ENCODE measurements at regions not wholly inside any gene's neighbourhood (a gene's known extent, or its start where the extent isn't known, plus 50 kb on each side); places are given as distances from the start of the nearest gene placed in this dataset.

DNA sequence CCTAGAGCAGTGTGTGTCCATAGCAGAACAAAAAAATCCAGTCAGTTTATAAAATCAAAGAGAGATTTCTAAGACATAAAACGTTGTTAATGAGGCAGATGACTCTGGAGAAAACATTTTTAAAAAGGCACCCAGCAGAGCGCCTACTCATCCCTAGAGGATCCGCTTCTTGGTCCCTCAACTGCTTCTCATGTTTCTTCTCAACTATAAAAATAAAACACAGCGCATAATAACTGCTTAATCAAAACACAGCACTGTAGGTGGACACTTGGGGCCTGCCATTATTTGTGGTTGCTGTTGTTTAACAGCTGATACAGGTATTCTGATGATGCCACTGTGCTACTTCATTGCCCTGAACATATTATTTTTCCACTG is 347.9 kb downstream of the FGF9 start (continued):
- TF ChIP-seq TCF7L2 (IDR thresholded peaks at IDR 0.05; ENCODE audit: borderline replicate concordance, extremely low read depth, insufficient read depth, insufficient read length) (no peak), SRF (IDR thresholded peaks at IDR 0.05; ENCODE audit: low read depth) (no peak), SP1 (IDR thresholded peaks at IDR 0.05; ENCODE audit: low read depth) (no peak), SIN3A (IDR thresholded peaks at IDR 0.05; ENCODE audit: low read depth) (no peak), RAD21 (IDR thresholded peaks at IDR 0.05; ENCODE audit: low read depth) (no peak), ELF1 (IDR thresholded peaks at IDR 0.05; ENCODE audit: borderline replicate concordance, low read depth) (no peak)
- TF ChIP-seq, protein P1, sequence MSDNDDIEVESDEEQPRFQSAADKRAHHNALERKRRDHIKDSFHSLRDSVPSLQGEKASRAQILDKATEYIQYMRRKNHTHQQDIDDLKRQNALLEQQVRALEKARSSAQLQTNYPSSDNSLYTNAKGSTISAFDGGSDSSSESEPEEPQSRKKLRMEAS (IDR thresholded peaks at IDR 0.05): no peak
- TF ChIP-seq, protein P2, sequence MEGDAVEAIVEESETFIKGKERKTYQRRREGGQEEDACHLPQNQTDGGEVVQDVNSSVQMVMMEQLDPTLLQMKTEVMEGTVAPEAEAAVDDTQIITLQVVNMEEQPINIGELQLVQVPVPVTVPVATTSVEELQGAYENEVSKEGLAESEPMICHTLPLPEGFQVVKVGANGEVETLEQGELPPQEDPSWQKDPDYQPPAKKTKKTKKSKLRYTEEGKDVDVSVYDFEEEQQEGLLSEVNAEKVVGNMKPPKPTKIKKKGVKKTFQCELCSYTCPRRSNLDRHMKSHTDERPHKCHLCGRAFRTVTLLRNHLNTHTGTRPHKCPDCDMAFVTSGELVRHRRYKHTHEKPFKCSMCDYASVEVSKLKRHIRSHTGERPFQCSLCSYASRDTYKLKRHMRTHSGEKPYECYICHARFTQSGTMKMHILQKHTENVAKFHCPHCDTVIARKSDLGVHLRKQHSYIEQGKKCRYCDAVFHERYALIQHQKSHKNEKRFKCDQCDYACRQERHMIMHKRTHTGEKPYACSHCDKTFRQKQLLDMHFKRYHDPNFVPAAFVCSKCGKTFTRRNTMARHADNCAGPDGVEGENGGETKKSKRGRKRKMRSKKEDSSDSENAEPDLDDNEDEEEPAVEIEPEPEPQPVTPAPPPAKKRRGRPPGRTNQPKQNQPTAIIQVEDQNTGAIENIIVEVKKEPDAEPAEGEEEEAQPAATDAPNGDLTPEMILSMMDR (IDR thresholded peaks at IDR 0.05 in 2 of 3, conservative IDR thresholded peaks at IDR 0.05 in 1 of 3; ENCODE audit: borderline replicate concordance in 1 of 3, insufficient read depth in 1 of 3, low read depth in 2 of 3, low read length in 2 of 3): no peak
- TF ChIP-seq, protein P3, sequence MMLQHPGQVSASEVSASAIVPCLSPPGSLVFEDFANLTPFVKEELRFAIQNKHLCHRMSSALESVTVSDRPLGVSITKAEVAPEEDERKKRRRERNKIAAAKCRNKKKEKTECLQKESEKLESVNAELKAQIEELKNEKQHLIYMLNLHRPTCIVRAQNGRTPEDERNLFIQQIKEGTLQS (IDR thresholded peaks at IDR 0.05): no peak

DNA sequence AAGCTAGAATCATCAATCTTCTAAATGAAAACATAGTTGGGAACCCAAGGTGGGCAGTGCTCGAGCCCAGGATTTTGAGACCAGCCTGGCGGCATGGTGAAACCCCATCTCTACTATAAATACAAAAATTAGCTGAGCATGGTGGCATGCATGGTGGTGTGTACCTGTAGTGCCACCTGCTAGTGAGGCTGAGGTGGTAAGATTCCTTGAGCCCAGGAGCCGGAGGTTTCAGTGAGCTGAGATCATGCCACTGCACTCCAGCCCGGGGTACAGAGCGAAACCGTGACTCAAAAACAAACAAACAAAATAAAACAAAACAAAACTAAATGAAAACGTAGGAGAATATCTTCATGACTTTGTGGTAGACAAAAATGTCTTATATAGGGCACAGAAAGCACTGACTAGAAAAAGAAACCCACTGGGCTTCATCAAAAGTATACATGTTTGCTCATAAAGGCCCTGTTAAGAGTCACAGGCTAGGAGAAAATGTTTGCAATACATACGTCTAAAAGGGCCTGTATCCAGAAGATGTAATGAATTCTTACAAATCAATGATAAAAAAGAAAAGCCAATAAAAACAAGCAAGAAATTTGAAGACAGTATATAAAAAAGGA is 353.6 kb downstream of the FGF9 start:
- no peak overlapping the region for H3K4me3 ChIP-seq (replicated peaks in 1 of 2; ENCODE audit: low read depth in 1 of 2, low read length in 2 of 2)
- H3K27me3 ChIP-seq (ENCODE audit: insufficient read depth, low read length): no peaks in the 10 kb centered on the region
- H3K36me3 ChIP-seq (ENCODE audit: control insufficient read depth in 1 of 2, insufficient read depth in 2 of 2, low read length in 2 of 2): no peaks in the 10 kb centered on the region; a peak in 1 of 4 replicates
- no peak for TF ChIP-seq CEBPB (IDR thresholded peaks at IDR 0.05; ENCODE audit: low read depth)
- TF ChIP-seq SP1 (IDR thresholded peaks at IDR 0.05; ENCODE audit: low read depth): no peak
- no peak for TF ChIP-seq SRF (IDR thresholded peaks at IDR 0.05; ENCODE audit: low read depth)
- no peak for TF ChIP-seq ZNF274 (IDR thresholded peaks at IDR 0.05; ENCODE audit: low read depth, low read length)
- no peak for TF ChIP-seq CBX3 (IDR thresholded peaks at IDR 0.05; ENCODE audit: low read depth)
- TF ChIP-seq RAD21 (IDR thresholded peaks at IDR 0.05; ENCODE audit: low read depth): no peak
- no peak for TF ChIP-seq YY1 (IDR thresholded peaks at IDR 0.05; ENCODE audit: extremely low read depth, insufficient replicate concordance, low read depth, low read length)
- no peaks in the 10 kb centered on the region for H3K79me2 ChIP-seq (ENCODE audit: insufficient read depth, low read length)
- no TSS peak for BruUV-seq (replicated peaks)
- ChIA-PET POLR2A (no interaction called here), RAD21 (ENCODE audit: low non-redundant PET in 1 of 2, low total read pairs in 2 of 2, uncharacterized antibody in 2 of 2, unreplicated experiment in 2 of 2) (no interaction called here), CTCF (interaction anchor here (0.6 kb wide), 1 partner anchor 111 kb away, joined by 3 read pairs; no protein-coding TSS in a partner anchor)
- DNase-seq (ENCODE audit: low read depth, low spot score) (no peak), ATAC-seq (no peak)
- no peak overlapping the region for H3K9ac ChIP-seq (ENCODE audit: low read length)
- no peak overlapping the region for H3K27ac ChIP-seq (ENCODE audit: low read depth, low read length)
- H3K9me3 ChIP-seq (ENCODE audit: control insufficient read depth in 1 of 2, insufficient read depth in 1 of 2, low read depth in 1 of 2, low read length in 2 of 2): no peaks in the 10 kb centered on the region
- no peaks in the 10 kb centered on the region for H3K9me2 ChIP-seq (ENCODE audit: insufficient read depth)
- H3K4me2 ChIP-seq (ENCODE audit: low read length): no peak overlapping the region
- no peak overlapping the region for H2AFZ ChIP-seq (ENCODE audit: low read depth, low read length, poor library complexity, severe bottlenecking)
- no peaks in the 10 kb centered on the region for H4K20me1 ChIP-seq (ENCODE audit: insufficient read depth)
- no peaks in the 10 kb centered on the region for H3K4me1 ChIP-seq (ENCODE audit: control insufficient read depth in 1 of 2, insufficient read depth in 2 of 2, low read length in 2 of 2)
- intact Hi-C loops (cut with micrococcal nuclease): no loop called here

Measured in HCT116 (cell line).